Left lung (tissue), 4 donors: ENCODE measurements at regions not wholly inside any gene's neighbourhood (a gene's known extent, or its start where the extent isn't known, plus 50 kb on each side); places are given as distances from the start of the nearest gene placed in this dataset.

Experiments used
- ATAC-seq: fragments of 200-7000 bp; cut with Tn5 transposase; one replicate; pipeline ENCODE4 v1.9.1; 2020; ENCODE audit warnings: moderate library complexity
- DNase-seq, 4 donors: peaks; one replicate each; pipeline ENCODE4 v3.0.0-alpha.2; 2013 to 2020
- H3K27ac ChIP-seq, 2 donors: fragments of 200-600 bp; sonication (generic) in 1 of 2; one replicate each; pipeline versions ENCODE4 v1.5.0 to v1.8.0; 2020 to 2021
- H3K27me3 ChIP-seq, 2 donors: fragments of 200-600 bp; sonication (generic) in 1 of 2; one replicate each; pipeline versions ENCODE4 v1.5.0 to v1.8.0; 2020 to 2021
- H3K36me3 ChIP-seq, 2 donors: fragments of 200-600 bp; sonication (generic) in 1 of 2; one replicate each; pipeline versions ENCODE4 v1.5.0 to v1.8.0; 2020 to 2021
- H3K4me1 ChIP-seq, 2 donors: fragments of 200-600 bp; one replicate each; pipeline ENCODE4 v1.8.0; 2021
- H3K4me3 ChIP-seq, 2 donors: fragments of 200-600 bp; sonication (generic) in 1 of 2; one replicate each; pipeline versions ENCODE4 v1.5.0 to v1.8.0; 2020 to 2021; ENCODE audit warnings: mild to moderate bottlenecking in 1 of 2
- H3K9me3 ChIP-seq, 2 donors: fragments of 200-600 bp; sonication (generic) in 1 of 2; one replicate each; pipeline versions ENCODE4 v1.5.0 to v1.8.0; 2020 to 2021
- intact Hi-C, 2 donors: fragments of 100-400 bp; cut with DNase I; formaldehyde crosslinking; loops; one replicate each; pipeline versions ENCODE4 v1.11.2 to v1.14.2; 2022
- TF ChIP-seq, protein P1 (sequence below), 2 donors: fragments of 200-600 bp; sonication (generic) in 1 of 2; IDR thresholded peaks; one replicate each; pipeline versions ENCODE4 v1.5.0 to v1.8.0; 2021; ENCODE audit warnings: antibody characterized with exemption in 2 of 2
- donor health status: DM: no; HTN: yes; CAD: no.
- donor health status: DM: no; HTN: no; CAD: no.

DNA sequence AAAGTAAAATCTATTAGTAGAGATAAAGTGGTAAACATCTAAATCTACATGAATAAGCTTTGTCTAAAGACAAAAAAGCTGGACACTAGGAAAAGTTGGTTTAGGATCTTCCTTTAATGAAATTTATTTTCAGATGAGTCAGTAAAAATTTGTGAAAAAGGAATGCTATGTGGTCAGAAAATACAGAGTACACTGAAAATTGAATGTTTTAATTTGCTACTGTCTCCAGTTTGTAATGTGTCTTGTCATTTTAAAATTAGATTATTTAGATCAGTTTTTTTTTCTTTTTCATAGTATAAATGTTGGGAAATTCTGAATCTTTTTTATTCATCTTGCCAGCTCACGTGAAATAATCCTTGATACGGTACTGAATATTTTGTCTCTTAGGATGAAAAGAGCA is 56.9 kb downstream of the SLITRK6 start:
- no peak for ATAC-seq
- intact Hi-C loops, result no loop called here
- Histone ChIP-seq H3K9me3 (no peaks in the 10 kb centered on the region), H3K27me3 (no peaks in the 10 kb centered on the region), H3K36me3 (no peaks in the 10 kb centered on the region), H3K4me3 (no peak overlapping the region), H3K4me1 (no peaks in the 10 kb centered on the region), H3K27ac (no peak overlapping the region)
- no peak for DNase-seq
- TF ChIP-seq, protein P1, sequence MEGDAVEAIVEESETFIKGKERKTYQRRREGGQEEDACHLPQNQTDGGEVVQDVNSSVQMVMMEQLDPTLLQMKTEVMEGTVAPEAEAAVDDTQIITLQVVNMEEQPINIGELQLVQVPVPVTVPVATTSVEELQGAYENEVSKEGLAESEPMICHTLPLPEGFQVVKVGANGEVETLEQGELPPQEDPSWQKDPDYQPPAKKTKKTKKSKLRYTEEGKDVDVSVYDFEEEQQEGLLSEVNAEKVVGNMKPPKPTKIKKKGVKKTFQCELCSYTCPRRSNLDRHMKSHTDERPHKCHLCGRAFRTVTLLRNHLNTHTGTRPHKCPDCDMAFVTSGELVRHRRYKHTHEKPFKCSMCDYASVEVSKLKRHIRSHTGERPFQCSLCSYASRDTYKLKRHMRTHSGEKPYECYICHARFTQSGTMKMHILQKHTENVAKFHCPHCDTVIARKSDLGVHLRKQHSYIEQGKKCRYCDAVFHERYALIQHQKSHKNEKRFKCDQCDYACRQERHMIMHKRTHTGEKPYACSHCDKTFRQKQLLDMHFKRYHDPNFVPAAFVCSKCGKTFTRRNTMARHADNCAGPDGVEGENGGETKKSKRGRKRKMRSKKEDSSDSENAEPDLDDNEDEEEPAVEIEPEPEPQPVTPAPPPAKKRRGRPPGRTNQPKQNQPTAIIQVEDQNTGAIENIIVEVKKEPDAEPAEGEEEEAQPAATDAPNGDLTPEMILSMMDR (IDR thresholded peaks at IDR 0.05), result no peak

DNA sequence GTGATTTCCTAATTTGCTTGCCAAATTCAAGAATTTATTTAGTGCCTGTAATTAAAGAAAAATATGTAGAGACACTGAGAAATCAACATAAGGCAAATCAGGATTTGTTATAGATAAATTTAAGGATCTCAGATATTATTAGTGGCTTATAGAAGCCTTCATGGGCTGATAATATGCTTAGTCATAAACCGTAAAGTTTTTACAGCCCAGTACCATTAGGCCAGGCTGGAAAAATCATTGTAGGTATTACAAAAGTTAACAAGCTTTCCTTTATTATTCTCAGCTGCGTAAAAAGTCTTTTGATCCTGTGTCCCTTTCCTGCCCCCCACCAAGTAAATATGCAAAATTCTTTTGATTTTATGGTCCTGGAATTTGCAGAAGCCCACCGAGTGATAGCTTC is 58.2 kb downstream of the SLITRK6 start:
- H3K27me3 ChIP-seq, result no peaks in the 10 kb centered on the region
- no peak for DNase-seq
- ATAC-seq, result no peak
- no peak overlapping the region for H3K27ac ChIP-seq
- no peaks in the 10 kb centered on the region for H3K36me3 ChIP-seq
- TF ChIP-seq, protein P1 (IDR thresholded peaks at IDR 0.05), result no peak
- H3K9me3 ChIP-seq, result no peaks in the 10 kb centered on the region
- H3K4me3 ChIP-seq, result no peak overlapping the region
- intact Hi-C loops, result no loop called here
- no peaks in the 10 kb centered on the region for H3K4me1 ChIP-seq

DNA sequence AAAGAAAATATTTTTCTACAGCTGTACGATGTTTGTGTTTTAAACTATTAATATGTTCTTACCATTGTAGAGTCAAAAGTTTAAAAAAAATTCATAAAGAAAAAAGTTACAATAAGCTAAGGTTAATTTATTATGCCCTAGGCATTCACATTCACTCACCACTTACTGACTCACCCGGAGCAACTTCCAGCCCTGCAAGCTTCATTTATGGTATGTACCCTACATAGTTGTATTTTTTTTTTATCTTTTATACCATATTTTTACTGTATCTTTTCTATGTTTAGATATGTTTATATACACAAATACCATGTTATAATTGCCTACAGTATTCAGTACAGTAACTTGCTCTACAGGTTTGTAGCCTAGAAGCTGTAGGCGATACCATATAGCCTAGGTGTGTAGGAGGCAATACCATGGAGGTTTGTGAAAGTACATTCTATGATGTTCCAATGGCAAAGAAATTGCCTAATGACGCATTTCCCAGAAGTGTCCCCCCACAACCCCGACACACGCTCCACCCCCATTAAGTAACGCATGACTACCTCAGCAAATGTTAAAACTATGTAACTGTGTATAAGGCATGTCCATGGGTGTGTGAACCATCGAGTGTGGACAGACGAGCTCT is 60.4 kb downstream of the SLITRK6 start:
- no peak for ATAC-seq

DNA sequence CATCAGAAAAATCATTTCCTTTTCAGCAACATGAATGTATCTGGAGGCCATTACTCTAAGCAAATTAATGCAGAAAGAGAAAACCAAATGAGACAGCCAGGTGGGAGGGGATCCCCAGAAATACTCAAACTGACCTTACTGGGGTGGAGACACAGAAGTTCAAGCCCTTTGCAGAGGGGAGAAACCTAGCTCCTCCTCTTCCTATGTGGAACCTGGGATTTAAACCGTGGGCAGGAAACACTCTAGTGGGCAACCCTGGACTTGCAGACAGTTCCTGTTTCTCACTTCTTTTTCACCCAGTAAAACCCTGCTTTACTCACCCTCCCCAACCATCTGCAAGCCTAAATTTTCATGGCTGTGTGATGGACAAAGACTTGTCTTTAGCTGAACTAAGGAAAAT is 61.3 kb downstream of the SLITRK6 start:
- H3K27ac ChIP-seq, result no peak overlapping the region
- DNase-seq (no peak), ATAC-seq (no peak)
- no peaks in the 10 kb centered on the region for H3K4me1 ChIP-seq
- H3K27me3 ChIP-seq, result no peaks in the 10 kb centered on the region
- intact Hi-C loops, result no loop called here
- TF ChIP-seq, protein P1 (IDR thresholded peaks at IDR 0.05), result no peak
- no peak overlapping the region for H3K4me3 ChIP-seq
- no peaks in the 10 kb centered on the region for H3K9me3 ChIP-seq
- no peaks in the 10 kb centered on the region for H3K36me3 ChIP-seq

More for the DNA sequence above, 60.4 kb downstream of the SLITRK6 start:
- H3K9me3 ChIP-seq, result no peaks in the 10 kb centered on the region
- no peaks in the 10 kb centered on the region for H3K27me3 ChIP-seq
- TF ChIP-seq, protein P1 (IDR thresholded peaks at IDR 0.05), result no peak
- DNase-seq, result no peak
- H3K27ac ChIP-seq, result no peak overlapping the region
- intact Hi-C loops, result no loop called here
- H3K4me1 ChIP-seq, result no peaks in the 10 kb centered on the region
- no peak overlapping the region for H3K4me3 ChIP-seq
- no peaks in the 10 kb centered on the region for H3K36me3 ChIP-seq

DNA sequence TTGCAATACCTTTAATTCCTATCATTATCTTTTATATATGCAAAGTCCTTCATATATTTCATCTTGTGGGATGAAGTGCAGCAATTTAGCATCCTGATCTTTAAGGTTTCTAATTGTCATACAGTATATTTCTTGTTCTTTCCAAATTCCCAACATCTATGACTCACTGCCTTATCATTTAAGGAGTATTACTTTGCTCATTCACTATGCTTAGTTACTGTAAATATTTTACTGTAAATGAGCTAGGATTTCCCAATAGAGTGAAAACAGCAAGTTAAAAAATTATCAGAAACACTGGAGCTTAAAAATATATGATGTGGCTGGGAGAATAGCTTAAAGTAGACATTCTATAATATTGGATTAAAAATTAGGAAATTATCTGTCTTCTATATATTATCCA is 69.9 kb downstream of the SLITRK6 start:
- TF ChIP-seq, protein P1 (IDR thresholded peaks at IDR 0.05), result no peak
- H3K36me3 ChIP-seq, result no peaks in the 10 kb centered on the region
- no peak for DNase-seq
- intact Hi-C loops, result no loop called here
- no peak overlapping the region for H3K4me3 ChIP-seq
- H3K4me1 ChIP-seq, result no peaks in the 10 kb centered on the region
- no peak overlapping the region for H3K27ac ChIP-seq
- no peak for ATAC-seq
- H3K27me3 ChIP-seq, result no peaks in the 10 kb centered on the region
- no peaks in the 10 kb centered on the region for H3K9me3 ChIP-seq
